VCaP (cell line): ENCODE measurements at regions not wholly inside any gene's neighbourhood (a gene's known extent, or its start where the extent isn't known, plus 50 kb on each side); places are given as distances from the start of the nearest gene placed in this dataset.

ENCODE experiments used
- H3K27ac ChIP-seq: fragments of 450-650 bp; 2 replicates; pipeline ENCODE4 v1.5.1; 2017
- TF ChIP-seq, protein P1 (sequence below): fragments of 450-650 bp; conservative IDR thresholded peaks from 2 replicates; pipeline ENCODE4 v1.5.1; 2017; ENCODE audit warnings: mild to moderate bottlenecking, moderate library complexity

DNA sequence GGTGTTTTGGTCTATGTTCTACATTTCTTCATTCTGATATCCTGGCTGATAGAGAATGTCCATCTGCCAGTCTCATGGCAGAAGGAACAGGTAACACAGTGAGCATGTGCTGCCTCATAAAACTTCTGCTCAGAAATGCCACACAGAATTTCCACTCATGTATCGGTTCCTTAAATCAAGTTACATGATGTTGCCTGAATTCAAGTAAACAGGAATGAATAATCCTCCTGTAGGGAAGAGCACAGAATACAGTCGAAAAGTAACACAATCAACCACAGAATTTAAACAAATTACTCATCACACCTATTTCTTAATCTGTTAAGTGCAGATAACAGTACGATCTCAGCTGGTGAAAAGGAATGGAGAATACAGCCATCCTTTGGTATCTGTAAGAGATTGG lies 74.7 kb downstream of the FAM217A start:
- TF ChIP-seq, protein P1, sequence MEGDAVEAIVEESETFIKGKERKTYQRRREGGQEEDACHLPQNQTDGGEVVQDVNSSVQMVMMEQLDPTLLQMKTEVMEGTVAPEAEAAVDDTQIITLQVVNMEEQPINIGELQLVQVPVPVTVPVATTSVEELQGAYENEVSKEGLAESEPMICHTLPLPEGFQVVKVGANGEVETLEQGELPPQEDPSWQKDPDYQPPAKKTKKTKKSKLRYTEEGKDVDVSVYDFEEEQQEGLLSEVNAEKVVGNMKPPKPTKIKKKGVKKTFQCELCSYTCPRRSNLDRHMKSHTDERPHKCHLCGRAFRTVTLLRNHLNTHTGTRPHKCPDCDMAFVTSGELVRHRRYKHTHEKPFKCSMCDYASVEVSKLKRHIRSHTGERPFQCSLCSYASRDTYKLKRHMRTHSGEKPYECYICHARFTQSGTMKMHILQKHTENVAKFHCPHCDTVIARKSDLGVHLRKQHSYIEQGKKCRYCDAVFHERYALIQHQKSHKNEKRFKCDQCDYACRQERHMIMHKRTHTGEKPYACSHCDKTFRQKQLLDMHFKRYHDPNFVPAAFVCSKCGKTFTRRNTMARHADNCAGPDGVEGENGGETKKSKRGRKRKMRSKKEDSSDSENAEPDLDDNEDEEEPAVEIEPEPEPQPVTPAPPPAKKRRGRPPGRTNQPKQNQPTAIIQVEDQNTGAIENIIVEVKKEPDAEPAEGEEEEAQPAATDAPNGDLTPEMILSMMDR: no peak
- H3K27ac ChIP-seq: no peak overlapping the region

DNA sequence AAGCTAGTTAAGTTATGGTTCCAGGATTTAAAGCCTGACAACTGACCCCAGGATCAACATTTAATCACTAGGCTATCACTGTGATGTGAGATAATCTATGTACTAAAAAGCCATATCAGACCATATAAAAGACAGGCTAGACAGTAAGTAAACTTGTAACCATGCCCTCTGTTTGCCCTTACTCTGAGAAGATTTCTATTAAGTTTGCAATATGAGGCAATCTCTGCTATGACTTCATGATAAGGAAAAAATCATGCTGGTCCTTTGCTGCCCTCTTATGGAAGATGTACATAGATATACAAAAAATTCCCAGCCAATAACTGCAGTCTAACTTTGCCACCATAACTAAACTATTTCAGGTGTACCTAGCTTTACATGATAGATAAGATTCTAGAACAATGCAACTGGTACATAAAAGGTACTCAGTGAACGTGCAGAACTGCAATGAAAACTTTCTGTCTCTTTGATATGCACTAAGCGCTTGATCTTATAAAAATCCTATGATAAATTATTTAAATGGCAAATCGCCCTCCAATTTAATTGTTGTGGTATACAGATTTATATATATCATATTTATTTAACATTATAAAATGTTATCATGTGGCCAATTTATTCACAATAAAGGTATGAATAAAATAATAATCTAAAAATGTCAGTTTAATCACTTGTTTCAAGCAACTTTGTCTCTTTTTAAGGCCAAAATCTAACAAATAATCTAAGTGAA lies 70.5 kb downstream of the FAM217A start:
- no peak overlapping the region for H3K27ac ChIP-seq
- TF ChIP-seq, protein P1: peak; percentile 72

DNA sequence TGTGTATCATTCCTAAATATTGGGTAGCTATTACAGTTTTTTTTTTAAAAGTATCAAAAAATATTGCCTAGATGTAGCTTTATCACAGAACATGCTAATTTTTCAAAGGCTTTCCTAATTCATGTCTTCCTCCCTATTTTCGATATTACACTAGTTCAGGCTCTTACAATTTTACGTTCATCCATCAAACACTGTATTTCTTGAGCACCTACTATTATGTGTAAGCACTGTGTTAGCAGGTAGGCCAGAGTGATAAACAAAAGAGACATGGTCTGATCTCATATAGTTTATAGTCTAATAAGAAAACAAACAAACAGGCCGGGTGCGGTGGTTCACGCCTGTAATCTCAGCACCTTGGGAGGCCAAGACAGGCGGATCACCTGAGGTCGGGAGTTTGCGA lies 69.5 kb downstream of the FAM217A start:
- TF ChIP-seq, protein P1: no peak
- H3K27ac ChIP-seq: no peak overlapping the region

DNA sequence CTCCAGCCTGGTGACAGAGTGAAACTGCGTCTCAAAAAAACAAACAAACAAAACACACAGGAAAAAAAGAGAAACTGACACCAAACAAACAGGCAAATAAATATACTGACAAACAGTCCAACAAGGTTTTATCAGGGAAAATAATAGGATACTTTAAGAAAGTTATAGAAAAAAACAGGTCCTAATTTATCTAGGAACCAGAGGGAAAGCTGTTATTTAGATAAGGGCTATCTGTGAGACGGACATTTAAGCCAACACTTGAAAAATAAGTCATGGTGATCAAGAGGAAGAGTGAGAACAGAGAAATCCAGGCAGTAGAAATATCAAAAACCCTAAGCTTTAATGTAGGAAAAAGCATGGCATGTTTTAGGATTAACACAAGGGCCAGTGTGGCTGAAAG lies 68.9 kb downstream of the FAM217A start:
- no peak overlapping the region for H3K27ac ChIP-seq
- TF ChIP-seq, protein P1: no peak

DNA sequence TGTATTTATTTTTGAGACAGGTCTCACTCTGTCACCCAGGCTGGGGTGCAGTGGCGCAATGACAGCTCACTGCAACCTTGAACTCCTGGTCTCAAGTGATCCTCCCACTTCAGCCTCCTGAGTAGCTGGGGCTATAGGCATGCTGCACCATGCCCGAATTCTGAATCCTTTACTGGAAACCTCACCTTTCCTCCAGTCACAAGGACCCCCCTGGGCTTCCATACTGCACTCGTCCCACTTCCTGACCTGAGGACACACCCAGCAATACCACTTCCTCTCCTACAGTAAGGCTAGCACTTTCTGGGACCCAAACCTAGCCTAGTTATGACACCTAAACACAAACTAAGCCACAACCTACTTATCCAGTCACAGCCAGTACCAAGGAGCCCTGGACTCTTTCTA lies 68.2 kb downstream of the FAM217A start:
- TF ChIP-seq, protein P1: no peak
- no peak overlapping the region for H3K27ac ChIP-seq

DNA sequence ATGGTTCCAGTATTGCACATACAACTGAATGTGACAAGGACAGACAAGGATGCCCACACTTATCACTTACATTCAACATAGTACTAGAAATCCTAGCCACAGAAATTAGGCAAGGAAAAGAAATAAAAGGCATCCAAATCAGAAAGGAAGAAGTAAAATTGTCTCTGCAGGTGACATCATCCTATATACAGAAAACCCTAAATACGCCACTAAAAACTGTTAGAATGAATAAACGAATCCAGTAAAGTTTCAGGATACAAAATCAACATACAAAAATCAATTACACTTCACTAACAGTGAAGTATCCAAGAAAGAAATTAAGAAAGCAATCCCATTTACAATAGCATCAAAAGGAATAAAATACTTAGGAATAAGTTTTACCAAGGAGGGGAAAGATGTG lies 66.1 kb downstream of the FAM217A start:
- TF ChIP-seq, protein P1: no peak
- no peak overlapping the region for H3K27ac ChIP-seq

DNA sequence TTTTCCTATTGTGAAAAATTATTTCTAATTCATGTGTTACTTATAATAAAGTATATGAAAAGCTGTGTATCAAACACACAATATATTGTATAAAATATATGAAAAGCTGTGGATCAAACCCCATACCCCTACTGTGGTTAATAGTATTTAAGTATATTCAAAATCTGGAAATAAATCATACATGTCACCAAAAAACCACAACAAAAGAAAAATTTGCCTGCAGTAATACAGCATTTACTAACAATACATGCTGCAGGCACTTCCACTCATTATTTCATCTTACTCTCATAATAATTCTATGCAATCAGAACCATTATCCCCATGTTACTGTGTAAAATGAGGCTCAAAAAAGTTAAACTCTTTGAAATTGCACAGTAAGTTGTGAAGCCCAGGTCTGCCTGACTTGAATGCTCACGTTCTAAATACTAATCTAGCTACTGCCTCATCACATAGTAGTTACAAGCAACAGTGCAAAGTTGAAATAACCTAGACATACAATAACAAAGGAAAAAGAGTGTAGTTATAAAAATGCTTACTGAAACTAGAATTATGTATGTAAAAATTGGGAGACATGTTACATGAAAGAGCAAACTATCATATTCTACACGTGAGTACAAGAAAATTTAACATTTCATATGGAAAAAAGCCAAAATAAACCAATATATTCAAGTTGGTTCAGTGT lies 61.7 kb downstream of the FAM217A start:
- TF ChIP-seq, protein P1: no peak
- peak overlapping the region; percentile 96 for H3K27ac ChIP-seq
